ENCODE measurements at regions not wholly inside any gene's neighbourhood (a gene's known extent, or its start where the extent isn't known, plus 50 kb on each side); places are given as distances from the start of the nearest gene placed in this dataset.
"Not testable (repeated sequence)": the region's sequence is repeated elsewhere in the genome, so short reads cannot be mapped to it uniquely, and the experiment has no call there.

DNA sequence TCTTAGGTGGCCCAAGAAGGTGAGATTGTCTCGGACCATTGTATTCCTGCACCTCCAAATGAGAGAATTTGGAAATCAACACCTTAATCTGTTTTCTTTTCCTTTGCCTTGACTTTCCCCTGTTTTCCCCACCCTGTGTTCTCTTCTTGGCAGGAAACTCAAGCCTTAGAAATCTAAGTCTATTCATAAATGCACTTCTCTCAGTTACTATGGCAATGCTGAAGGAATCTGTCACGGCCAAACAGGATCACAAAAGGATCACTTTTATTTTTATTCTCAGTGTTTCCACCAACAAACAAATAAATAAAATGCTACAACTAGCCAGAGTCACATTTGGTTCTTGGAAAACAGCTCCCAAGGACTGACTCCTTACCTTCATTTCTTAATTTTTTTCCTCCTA lies 270.5 kb downstream of the BCAT1 start:
- no peaks in the 10 kb centered on the region for H3K27me3 Mint-ChIP-seq (ENCODE audit: low read depth)
- DNase-seq = no peak
- ATAC-seq = no peak

DNA sequence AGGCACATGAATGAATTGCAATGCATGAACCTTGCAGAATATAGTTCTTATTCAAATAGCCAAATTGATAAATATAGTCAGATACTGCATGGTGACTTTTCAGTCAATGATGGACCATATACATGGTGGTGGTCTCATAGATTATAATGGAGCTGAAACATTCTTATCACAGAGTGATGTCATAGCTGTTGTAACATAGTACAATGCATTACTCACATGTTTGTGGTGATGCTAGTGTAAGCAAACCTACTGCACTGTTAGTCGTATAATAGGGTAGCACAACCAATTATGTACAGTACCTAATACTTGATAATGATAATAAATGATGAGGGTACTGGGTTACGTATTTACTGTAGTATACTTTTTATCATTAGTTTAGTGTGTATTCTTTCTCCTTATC lies 280.3 kb downstream of the BCAT1 start:
- no peak overlapping the region for H3K4me3 Mint-ChIP-seq
- ATAC-seq = no peak
- peaks cover 3% of the 10 kb centered on the region for H3K9me3 Mint-ChIP-seq
- H3K36me3 Mint-ChIP-seq (ENCODE audit: insufficient read depth) = no peaks in the 10 kb centered on the region
- DNase-seq = no peak
- H3K4me1 Mint-ChIP-seq (ENCODE audit: low read depth) = no peaks in the 10 kb centered on the region
- no peaks in the 10 kb centered on the region for H3K27me3 Mint-ChIP-seq (ENCODE audit: low read depth)

More for the DNA sequence above, 270.5 kb downstream of the BCAT1 start:
- Mint-ChIP-seq H3K36me3 (ENCODE audit: insufficient read depth) (no peaks in the 10 kb centered on the region), H3K9me3 (no peaks in the 10 kb centered on the region), H3K4me3 (no peak overlapping the region), H3K4me1 (ENCODE audit: low read depth) (no peaks in the 10 kb centered on the region)

DNA sequence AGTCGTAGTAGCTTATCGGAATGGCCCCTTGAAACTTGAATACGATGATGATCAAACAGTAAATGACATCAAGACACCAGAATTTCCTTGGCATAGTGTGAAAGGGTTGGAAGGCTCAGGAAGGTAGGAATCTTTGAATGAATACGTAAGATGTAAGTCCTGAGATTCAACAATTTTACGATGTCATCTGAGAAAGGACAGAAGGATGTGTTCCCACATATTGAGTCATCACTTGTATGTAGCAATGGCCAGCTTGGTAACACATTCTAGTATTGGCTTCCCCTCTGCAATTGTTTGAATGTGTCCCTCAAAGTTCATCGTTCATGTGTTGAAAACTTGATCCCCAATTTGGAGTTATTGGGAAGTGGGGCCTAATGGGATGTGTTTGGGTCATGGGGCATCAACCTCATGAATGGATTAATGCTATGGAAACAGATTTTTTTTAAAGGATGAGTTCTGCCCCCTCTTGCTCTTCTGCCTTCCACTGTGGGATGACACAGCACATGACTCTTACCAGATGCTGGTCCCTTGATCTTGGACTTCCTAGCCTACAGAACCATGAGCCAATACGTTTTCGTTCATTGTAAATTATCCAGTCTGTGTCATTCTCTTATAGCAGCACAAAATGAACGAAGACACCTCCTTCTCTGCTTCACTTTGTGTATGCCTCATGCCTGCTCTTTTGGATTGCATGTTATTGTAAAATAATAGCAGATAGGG lies 284.6 kb downstream of the BCAT1 start:
- H3K4me3 Mint-ChIP-seq = no peak overlapping the region
- no peaks in the 10 kb centered on the region for H3K27me3 Mint-ChIP-seq (ENCODE audit: low read depth)
- DNase-seq = no peak
- no peaks in the 10 kb centered on the region for H3K4me1 Mint-ChIP-seq (ENCODE audit: low read depth)
- H3K9me3 Mint-ChIP-seq = no peaks in the 10 kb centered on the region
- no peak for ATAC-seq
- no peaks in the 10 kb centered on the region for H3K36me3 Mint-ChIP-seq (ENCODE audit: insufficient read depth)

DNA sequence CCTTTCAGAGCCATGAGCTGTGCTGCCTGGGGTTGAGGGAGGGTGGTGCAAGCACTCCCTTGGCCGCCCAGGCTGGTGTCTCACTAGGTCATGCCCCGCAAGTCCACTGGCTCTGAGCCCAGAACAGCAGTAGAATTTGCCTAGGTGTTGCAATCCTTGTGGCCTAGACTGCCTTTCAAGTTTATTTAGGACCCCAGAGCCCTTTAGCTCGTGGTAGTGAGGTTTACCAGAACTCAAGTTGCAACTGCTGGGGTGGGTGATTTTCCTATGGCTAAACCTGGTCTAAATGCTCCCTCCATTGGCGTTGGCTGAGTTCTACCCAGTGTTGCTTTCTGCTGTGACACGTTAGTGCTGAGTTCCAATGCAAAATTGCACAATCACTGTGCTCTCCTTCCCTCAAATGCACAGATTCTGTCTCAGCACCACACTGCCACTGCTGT lies 287.2 kb downstream of the BCAT1 start:
- H3K27me3 Mint-ChIP-seq (ENCODE audit: low read depth) = no peaks in the 10 kb centered on the region

DNA sequence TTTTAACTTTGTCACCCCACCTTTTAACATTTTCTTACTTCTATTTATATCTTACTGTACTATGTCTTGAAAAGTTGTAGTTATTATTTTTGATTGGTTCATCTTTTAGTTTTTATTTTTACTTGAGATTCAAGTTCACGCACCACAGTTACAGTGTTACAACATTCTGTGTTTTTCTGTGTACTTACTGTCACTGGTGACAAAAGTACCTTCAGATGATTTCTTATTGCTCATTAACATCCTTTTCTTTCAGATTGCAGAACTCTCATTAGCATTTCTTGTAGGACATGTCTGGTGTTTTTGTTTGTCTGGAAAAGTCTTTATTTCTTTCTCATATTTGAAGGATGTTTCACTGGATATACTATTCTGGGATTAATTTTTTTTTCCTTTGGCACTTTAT lies 289.9 kb downstream of the BCAT1 start:
- Mint-ChIP-seq H3K4me3 (no peak overlapping the region), H3K4me1 (ENCODE audit: low read depth) (no peaks in the 10 kb centered on the region), H3K36me3 (ENCODE audit: insufficient read depth) (no peaks in the 10 kb centered on the region), H3K9me3 (no peaks in the 10 kb centered on the region), H3K27me3 (ENCODE audit: low read depth) (no peaks in the 10 kb centered on the region)
- ATAC-seq (no peak), DNase-seq (no peak)

More for the DNA sequence above, 287.2 kb downstream of the BCAT1 start:
- no peaks in the 10 kb centered on the region for H3K9me3 Mint-ChIP-seq
- no peaks in the 10 kb centered on the region for H3K36me3 Mint-ChIP-seq (ENCODE audit: insufficient read depth)
- no peak overlapping the region for H3K4me3 Mint-ChIP-seq
- no peak for ATAC-seq
- H3K4me1 Mint-ChIP-seq (ENCODE audit: low read depth) = no peaks in the 10 kb centered on the region
- DNase-seq = no peak

DNA sequence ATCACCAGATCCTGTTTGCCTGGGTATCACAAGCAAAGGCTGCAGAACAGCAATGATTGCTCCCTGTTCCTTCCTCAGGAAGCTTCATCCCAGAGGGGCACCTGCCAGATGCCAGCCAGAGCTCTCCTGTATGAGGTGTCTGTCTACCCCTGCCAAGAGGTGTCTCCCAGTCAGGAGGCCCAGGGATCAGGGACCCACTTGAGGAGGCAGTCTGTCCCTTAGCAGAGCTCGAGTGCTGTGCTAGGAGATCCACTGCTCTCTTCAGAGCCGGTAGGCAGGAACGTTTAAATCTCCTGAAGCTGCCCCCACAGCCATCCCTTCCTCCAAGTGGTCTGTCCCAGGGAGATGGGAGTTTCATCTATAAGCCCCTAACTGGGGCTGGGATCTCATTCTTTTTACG lies 294.6 kb downstream of the BCAT1 start:
- not testable (repeated sequence) for DNase-seq; ATAC-seq; H3K4me1 Mint-ChIP-seq (ENCODE audit: low read depth); H3K27me3 Mint-ChIP-seq (ENCODE audit: low read depth); H3K36me3 Mint-ChIP-seq (ENCODE audit: insufficient read depth); H3K9me3 Mint-ChIP-seq; H3K4me3 Mint-ChIP-seq

DNA sequence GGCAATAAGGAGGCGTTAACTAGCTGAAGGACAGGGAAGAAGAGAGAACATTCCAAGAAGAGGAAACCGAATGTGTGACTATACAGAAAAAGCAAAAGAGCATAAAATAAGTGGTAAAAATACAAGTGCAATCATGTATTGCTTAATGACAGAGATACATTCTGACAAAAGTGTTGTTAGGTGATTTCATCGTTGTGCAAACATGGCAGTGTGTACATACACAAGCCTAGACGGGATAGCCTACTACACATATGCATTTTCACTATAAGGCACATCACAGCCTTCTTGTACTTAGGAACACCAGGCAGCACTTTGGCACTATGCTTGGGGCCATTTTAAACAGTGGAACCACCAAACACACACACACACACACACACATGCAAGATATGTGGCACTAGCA lies 299.3 kb downstream of the BCAT1 start:
- Mint-ChIP-seq H3K27me3 (ENCODE audit: low read depth) (no peaks in the 10 kb centered on the region), H3K4me3 (no peak overlapping the region), H3K4me1 (ENCODE audit: low read depth) (no peaks in the 10 kb centered on the region), H3K9me3 (peaks cover 5% of the 10 kb centered on the region), H3K36me3 (ENCODE audit: insufficient read depth) (no peaks in the 10 kb centered on the region)
- ATAC-seq (no peak), DNase-seq (no peak)

DNA sequence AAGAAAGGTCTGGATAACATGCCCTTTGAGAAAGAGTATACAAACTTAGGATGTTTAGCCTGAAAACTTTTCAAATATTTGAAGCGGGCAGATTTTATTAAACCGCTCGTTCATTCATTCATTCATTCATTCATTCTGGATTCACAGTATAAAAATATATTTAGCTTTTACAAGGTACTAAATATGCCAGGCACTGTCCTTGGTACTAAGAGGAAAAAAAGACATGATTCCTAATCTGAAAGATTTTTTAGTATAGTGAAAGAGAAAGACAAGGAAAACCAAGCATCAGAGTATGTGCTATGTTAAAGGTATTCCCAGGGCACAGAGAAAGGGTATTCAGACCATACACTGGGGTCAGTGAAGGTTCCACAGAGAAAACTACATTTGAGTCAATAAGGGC lies 299.7 kb downstream of the BCAT1 start:
- DNase-seq (no peak), ATAC-seq (no peak)
- H3K4me3 Mint-ChIP-seq = no peak overlapping the region
- peaks cover 5% of the 10 kb centered on the region for H3K9me3 Mint-ChIP-seq
- no peaks in the 10 kb centered on the region for H3K36me3 Mint-ChIP-seq (ENCODE audit: insufficient read depth)
- H3K27me3 Mint-ChIP-seq (ENCODE audit: low read depth) = no peaks in the 10 kb centered on the region
- no peaks in the 10 kb centered on the region for H3K4me1 Mint-ChIP-seq (ENCODE audit: low read depth)

DNA sequence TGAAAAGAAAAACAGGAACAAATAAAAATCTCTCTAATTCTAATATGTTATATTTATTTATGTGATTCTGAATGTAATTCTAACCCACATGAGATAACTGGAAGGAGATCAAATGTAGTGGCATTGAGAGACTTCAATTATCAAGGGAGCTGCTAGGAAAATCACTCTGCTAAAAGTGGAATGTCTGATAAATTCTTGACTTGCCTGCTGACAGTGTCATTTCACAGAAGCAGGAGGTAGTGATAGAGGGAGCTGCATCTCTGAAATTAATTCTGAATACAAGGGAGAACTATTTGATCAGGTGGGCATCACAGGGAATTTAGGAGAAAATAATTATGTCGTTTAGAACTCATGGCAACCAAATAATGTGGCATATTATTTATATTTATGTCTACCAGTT lies 303.6 kb downstream of the BCAT1 start:
- DNase-seq (no peak), ATAC-seq (no peak)
- Mint-ChIP-seq H3K9me3 (peaks cover 5% of the 10 kb centered on the region), H3K4me1 (ENCODE audit: low read depth) (no peaks in the 10 kb centered on the region), H3K27me3 (ENCODE audit: low read depth) (no peaks in the 10 kb centered on the region), H3K4me3 (no peak overlapping the region), H3K36me3 (ENCODE audit: insufficient read depth) (no peaks in the 10 kb centered on the region)

DNA sequence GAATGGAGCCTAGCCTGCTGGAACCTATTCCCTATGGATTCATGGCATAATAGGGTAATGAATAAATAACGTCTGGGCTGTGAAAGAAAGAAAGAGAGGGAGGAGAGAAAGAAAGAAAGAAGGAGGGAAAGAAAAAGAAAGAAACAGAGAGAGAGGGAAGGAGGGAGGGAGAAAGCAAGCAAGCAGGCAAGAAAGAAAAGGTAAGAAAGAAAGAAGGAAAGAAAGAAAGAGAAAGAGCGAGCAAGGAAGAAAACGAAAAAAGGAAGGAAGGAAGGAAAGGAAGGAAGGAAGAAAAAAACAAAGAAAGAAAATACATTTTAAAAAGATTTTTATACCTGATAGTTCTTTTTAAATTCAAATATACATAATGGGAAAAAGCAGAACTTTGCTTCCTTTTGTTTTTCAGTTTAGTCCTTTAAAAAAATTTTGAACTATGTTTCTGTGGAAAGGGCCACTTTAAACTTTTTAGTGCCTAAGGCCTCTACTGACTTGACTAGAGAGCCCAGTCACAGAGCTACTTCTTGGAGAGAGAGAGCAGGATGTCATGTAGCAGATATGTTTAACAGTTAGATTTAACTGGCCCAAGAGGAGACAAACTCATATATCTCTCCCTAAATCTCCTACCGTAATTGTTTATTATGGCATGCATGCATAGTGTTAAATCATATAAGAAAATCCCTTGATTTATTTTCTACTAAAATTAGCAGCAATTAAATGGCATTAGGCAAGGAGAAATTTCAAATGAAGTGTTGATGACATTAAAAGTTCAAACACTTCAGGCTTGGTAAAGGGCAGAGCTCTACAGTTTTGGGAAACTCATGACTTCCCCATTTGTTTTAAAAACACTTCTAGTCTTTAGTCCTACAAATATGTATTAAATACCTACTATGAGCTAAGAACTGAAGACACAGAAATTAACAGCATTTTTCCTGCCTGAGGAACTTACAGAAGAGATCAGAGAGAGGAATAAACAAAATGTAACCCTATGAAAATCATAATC lies 305.5 kb downstream of the BCAT1 start:
- no peak for ATAC-seq
- H3K9me3 Mint-ChIP-seq = peaks cover 5% of the 10 kb centered on the region
- no peak overlapping the region for H3K4me3 Mint-ChIP-seq
- H3K36me3 Mint-ChIP-seq (ENCODE audit: insufficient read depth) = no peaks in the 10 kb centered on the region
- no peaks in the 10 kb centered on the region for H3K4me1 Mint-ChIP-seq (ENCODE audit: low read depth)
- no peaks in the 10 kb centered on the region for H3K27me3 Mint-ChIP-seq (ENCODE audit: low read depth)
- no peak for DNase-seq

DNA sequence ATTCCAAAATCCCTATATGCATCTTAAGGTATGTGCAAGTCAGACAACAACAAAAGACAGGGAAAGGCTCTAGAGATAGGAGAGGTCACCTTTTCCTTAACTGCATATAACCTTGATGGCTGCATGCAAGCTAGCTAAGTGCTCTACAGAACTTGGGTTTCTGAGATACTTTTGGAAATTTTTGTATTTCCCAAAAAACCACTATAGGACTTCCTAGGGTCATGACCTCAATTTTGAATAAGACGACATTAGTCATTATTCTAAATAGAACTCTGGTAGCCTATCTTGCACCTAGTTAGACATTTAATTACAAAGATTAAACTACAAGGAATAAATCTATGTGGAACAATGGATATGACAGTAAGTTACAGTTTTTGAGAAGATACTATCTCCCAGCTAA lies 309.3 kb downstream of the BCAT1 start:
- H3K9me3 Mint-ChIP-seq = peaks cover 5% of the 10 kb centered on the region
- no peak overlapping the region for H3K4me3 Mint-ChIP-seq
- DNase-seq (no peak), ATAC-seq (no peak)
- peaks cover 2% of the 10 kb centered on the region for H3K27me3 Mint-ChIP-seq (ENCODE audit: low read depth)
- no peaks in the 10 kb centered on the region for H3K36me3 Mint-ChIP-seq (ENCODE audit: insufficient read depth)
- no peaks in the 10 kb centered on the region for H3K4me1 Mint-ChIP-seq (ENCODE audit: low read depth)

DNA sequence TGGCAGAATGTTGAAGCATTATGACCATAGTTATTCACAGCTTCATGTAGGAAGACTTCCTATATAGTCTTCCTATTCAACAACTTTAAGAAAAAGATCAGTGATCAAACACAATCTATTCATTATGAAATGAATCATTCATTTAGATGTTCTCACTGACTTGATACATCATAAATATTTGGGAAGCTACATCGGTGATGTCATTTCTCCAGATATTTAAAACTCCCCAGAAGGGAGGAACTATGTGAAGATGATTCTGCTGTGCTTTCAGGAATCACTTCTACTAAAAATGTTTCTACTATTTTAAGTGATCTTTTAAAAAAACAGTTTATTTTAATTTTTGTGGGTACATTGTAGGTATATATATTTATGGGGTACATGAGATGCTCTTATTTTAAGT lies 316.4 kb downstream of the BCAT1 start:
- no peak overlapping the region for H3K4me3 Mint-ChIP-seq
- H3K27me3 Mint-ChIP-seq (ENCODE audit: low read depth) = peaks cover 2% of the 10 kb centered on the region
- DNase-seq (no peak), ATAC-seq (no peak)
- H3K4me1 Mint-ChIP-seq (ENCODE audit: low read depth) = no peaks in the 10 kb centered on the region
- peaks cover 6% of the 10 kb centered on the region for H3K9me3 Mint-ChIP-seq
- no peaks in the 10 kb centered on the region for H3K36me3 Mint-ChIP-seq (ENCODE audit: insufficient read depth)

DNA sequence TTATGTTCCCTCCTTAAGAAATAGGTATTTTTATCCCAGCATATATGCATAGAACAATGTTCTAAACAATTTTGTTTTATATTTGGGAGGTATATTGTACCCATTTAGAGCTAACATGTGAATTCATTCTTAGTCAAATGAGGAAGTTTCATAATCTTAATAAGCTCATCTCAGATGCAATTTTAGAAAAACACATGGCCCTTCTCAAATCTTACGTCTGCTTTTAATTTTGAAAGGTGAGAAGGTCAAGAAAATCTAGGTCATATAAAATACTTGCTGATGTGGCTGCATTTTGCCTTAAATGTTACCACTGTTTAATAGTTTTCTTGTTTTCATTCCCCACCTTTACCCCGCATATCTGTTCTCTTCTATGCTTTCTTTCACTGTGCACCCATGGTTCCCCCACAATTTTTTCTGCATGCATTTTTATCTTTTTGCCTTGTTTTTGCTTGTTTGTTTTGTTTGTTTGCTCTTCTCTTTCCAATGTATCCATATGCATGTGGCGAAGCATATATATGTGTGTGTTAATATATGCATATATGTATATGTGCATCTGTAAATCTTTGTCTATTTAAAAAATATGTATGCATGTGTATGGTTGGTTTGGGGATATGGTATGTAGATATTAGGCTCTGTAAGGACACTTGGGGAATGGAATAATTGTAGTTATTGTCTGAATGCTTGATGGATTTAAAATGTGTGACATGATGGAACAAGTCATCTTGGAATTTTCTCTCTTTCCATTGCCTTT lies 317.1 kb downstream of the BCAT1 start:
- no peak overlapping the region for H3K4me3 Mint-ChIP-seq
- peaks cover 6% of the 10 kb centered on the region for H3K9me3 Mint-ChIP-seq
- ATAC-seq (no peak), DNase-seq (no peak)
- H3K36me3 Mint-ChIP-seq (ENCODE audit: insufficient read depth) = no peaks in the 10 kb centered on the region
- H3K4me1 Mint-ChIP-seq (ENCODE audit: low read depth) = no peaks in the 10 kb centered on the region
- H3K27me3 Mint-ChIP-seq (ENCODE audit: low read depth) = peaks cover 2% of the 10 kb centered on the region

DNA sequence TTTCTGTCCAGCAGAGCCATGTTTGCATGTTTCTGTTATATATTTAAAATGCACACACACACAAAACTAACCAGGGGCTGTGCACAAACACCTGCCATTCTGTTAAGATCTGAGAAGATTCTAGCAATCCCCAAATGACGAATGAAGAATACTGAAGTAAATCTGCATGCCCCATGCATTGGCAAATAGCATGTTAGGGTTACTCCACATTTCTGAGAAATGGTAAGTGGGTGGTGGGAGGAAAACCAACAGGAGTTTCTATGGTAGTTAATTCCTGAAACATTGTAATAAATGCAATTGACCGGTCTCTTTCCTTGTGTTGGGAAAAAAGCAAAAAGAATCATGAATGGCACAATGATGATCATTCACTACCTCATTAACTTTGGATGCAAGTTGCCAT lies 318.0 kb downstream of the BCAT1 start:
- ATAC-seq (no peak), DNase-seq (no peak)
- H3K4me3 Mint-ChIP-seq = no peak overlapping the region
- peaks cover 6% of the 10 kb centered on the region for H3K9me3 Mint-ChIP-seq
- H3K36me3 Mint-ChIP-seq (ENCODE audit: insufficient read depth) = no peaks in the 10 kb centered on the region
- no peaks in the 10 kb centered on the region for H3K27me3 Mint-ChIP-seq (ENCODE audit: low read depth)
- H3K4me1 Mint-ChIP-seq (ENCODE audit: low read depth) = no peaks in the 10 kb centered on the region
